T-cell (primary cell): ENCODE measurements at regions not wholly inside any gene's neighbourhood (a gene's known extent, or its start where the extent isn't known, plus 50 kb on each side); places are given as distances from the start of the nearest gene placed in this dataset.

Experiments
- ATAC-seq, 4 experiments: fragments of 200-7000 bp in 3 of 4; fragments of 150-1000 bp in 1 of 4; cut with Tn5 transposase; replicated peaks in 1 of 4; 1 replicate in 3 of 4; 2 replicates in 1 of 4; pipeline ENCODE4 v1.10.0; 2021; ENCODE audit warnings: moderate library complexity in 3 of 4, mild to moderate bottlenecking in 2 of 4, moderate number of reproducible peaks in 1 of 4
- CTCF ChIA-PET, 2 donors: fragments of 300-600 bp; sonication (Branson Sonifier 250); formaldehyde crosslinking; loops; one replicate each; lab custom pipeline; 2022; ENCODE audit warnings: antibody characterized with exemption in 2 of 2; lab: Charles Lee
- POLR2A ChIA-PET, 2 donors: fragments of 300-600 bp; sonication (Branson Sonifier 250); formaldehyde crosslinking; loops; one replicate each; lab custom pipeline; 2022; ENCODE audit warnings: antibody characterized with exemption in 2 of 2; lab: Charles Lee
- DNase-seq, 35 experiments: peaks; one replicate each; pipeline versions ENCODE4 v3.0.0 to v3.0.0-alpha.2; 2013 to 2023
- H3K27ac ChIP-seq: one replicate; pipeline ENCODE4 v1.5.1; 2013; ENCODE audit warnings: low read length
- H3K27me3 ChIP-seq, 2 experiments: replicated peaks in 1 of 2; 1 replicate in 1 of 2; 2 replicates in 1 of 2; pipeline versions ENCODE4 v1.6.1 to v1.7.0; 2013; ENCODE audit warnings: low read length in 1 of 2, mixed read lengths in 1 of 2; ENCODE audit not compliant: control insufficient read depth in 2 of 2, insufficient read depth in 2 of 2; ENCODE audit errors: extremely low read depth in 1 of 2
- H3K36me3 ChIP-seq, 2 donors: 1 replicate in 1 of 2; 2 replicates in 1 of 2; pipeline versions ENCODE4 v1.6.1 to v1.7.0; 2013; ENCODE audit warnings: low read length in 1 of 2; ENCODE audit not compliant: control insufficient read depth in 2 of 2, insufficient read depth in 1 of 2; ENCODE audit errors: extremely low read depth in 1 of 2
- H3K4me1 ChIP-seq, 2 experiments: 1 replicate in 1 of 2; 2 replicates in 1 of 2; pipeline versions ENCODE4 v1.6.1 to v1.7.0; 2013; ENCODE audit warnings: low read length in 2 of 2, mixed read lengths in 1 of 2; ENCODE audit not compliant: insufficient read depth in 2 of 2, control insufficient read depth in 1 of 2; ENCODE audit errors: extremely low read depth in 1 of 2
- H3K4me3 ChIP-seq, 2 donors: 1 replicate in 1 of 2; 2 replicates in 1 of 2; pipeline versions ENCODE4 v1.5.1 to v1.7.0; 2013; ENCODE audit warnings: mild to moderate bottlenecking in 2 of 2, low read length in 1 of 2, moderate library complexity in 1 of 2; ENCODE audit not compliant: control insufficient read depth in 1 of 2; ENCODE audit errors: extremely low read depth in 1 of 2
- H3K9me3 ChIP-seq: 2 replicates; pipeline ENCODE4 v1.7.0; 2013
- H3K27ac Mint-ChIP-seq, 2 donors: one replicate each; pipeline ENCODE4 v1.8.0; 2020 to 2021; ENCODE audit warnings: mild to moderate bottlenecking in 2 of 2, mixed read lengths in 2 of 2
- H3K27me3 Mint-ChIP-seq, 2 donors: one replicate each; pipeline ENCODE4 v1.8.0; 2021 to 2022; ENCODE audit warnings: mixed read lengths in 2 of 2
- H3K36me3 Mint-ChIP-seq: one replicate; pipeline ENCODE4 v1.8.0; 2021; ENCODE audit warnings: mixed read lengths
- H3K4me1 Mint-ChIP-seq, 3 donors: one replicate each; pipeline ENCODE4 v1.8.0; 2020 to 2022; ENCODE audit warnings: mixed read lengths in 3 of 3, mild to moderate bottlenecking in 1 of 3
- H3K4me3 Mint-ChIP-seq, 3 donors: one replicate each; pipeline ENCODE4 v1.8.0; 2020 to 2022; ENCODE audit warnings: mild to moderate bottlenecking in 3 of 3, mixed read lengths in 3 of 3, moderate library complexity in 3 of 3
- H3K9me3 Mint-ChIP-seq, 3 donors: one replicate each; pipeline ENCODE4 v1.8.0; 2020 to 2022; ENCODE audit warnings: mixed read lengths in 3 of 3
- WGBS: methylation state at CpG from one replicate; pipeline ENCODE4 v1.1.5; 2013; ENCODE audit warnings: missing lambda C conversion rate; ENCODE audit not compliant: insufficient coverage; 5-methylcytosine and 5-hydroxymethylcytosine counted together

DNA sequence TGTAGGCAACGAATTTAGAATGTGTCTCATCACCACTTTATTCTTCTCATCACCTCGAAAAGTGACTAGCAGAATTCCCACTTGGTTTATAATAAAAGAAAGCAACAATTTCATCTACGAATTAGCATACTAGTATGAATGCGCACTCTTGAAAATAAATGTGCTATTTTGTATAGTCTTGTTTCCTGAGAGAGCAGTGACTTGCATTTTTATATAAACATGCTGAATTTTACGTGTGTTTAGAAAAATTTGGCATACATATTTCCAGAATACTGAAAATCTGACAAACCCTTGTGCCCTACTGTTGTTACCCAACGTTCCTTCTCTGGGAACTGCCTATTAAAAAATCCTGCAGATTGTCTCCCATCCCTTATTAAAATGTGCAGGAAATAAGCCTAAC is 786.8 kb downstream of the TSN start:
- Mint-ChIP-seq H3K4me3 (no peak overlapping the region), H3K9me3 (peaks cover 0 to 12% (median 0%) of the 10 kb centered on the region in 3 donors), H3K27me3 (no peaks in the 10 kb centered on the region), H3K4me1 (no peaks in the 10 kb centered on the region), H3K36me3 (no peaks in the 10 kb centered on the region), H3K27ac (no peak overlapping the region)
- no peaks in the 10 kb centered on the region for H3K4me1 ChIP-seq
- H3K4me3 ChIP-seq, result no peak overlapping the region
- 20% methylated on average over 1 of the region's 6 CpGs for WGBS
- no peak for DNase-seq
- H3K27me3 ChIP-seq, result no peaks in the 10 kb centered on the region
- ATAC-seq, result no peak
- no peak overlapping the region for H3K27ac ChIP-seq
- H3K36me3 ChIP-seq, result no peaks in the 10 kb centered on the region
- POLR2A ChIA-PET, result no interaction called here
- H3K9me3 ChIP-seq, result no peaks in the 10 kb centered on the region
- CTCF ChIA-PET, result no interaction called here

DNA sequence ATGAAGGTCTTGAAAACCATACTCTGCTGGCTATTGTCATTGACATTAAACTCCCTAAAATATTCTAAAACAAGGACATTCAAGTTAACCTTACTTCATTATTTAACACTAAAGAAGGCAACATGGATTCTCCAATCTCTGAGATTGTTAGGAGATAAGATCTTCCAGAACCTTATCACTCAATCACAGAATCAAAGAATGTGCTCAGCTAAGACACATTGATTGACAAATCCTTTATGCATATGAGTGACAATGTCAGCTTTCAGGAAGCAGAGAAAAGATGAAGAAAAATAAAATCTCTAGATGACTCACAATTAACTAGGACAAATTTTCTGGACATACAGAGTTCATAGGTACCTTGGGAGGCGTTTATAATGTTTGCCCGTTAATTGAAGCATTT is 787.2 kb downstream of the TSN start:
- DNase-seq, result no peak
- Mint-ChIP-seq H3K4me3 (no peak overlapping the region), H3K36me3 (no peaks in the 10 kb centered on the region), H3K9me3 (peaks cover 0 to 12% (median 0%) of the 10 kb centered on the region in 3 donors), H3K27ac (no peak overlapping the region), H3K27me3 (no peaks in the 10 kb centered on the region), H3K4me1 (no peaks in the 10 kb centered on the region)
- WGBS, result no CpG with 5 or more reads among the region's 2 CpGs
- H3K36me3 ChIP-seq, result no peaks in the 10 kb centered on the region
- H3K9me3 ChIP-seq, result no peaks in the 10 kb centered on the region
- H3K4me1 ChIP-seq, result no peaks in the 10 kb centered on the region
- ChIA-PET CTCF (no interaction called here), POLR2A (no interaction called here)
- no peaks in the 10 kb centered on the region for H3K27me3 ChIP-seq
- no peak overlapping the region for H3K4me3 ChIP-seq
- ATAC-seq, result no peak
- H3K27ac ChIP-seq, result no peak overlapping the region

DNA sequence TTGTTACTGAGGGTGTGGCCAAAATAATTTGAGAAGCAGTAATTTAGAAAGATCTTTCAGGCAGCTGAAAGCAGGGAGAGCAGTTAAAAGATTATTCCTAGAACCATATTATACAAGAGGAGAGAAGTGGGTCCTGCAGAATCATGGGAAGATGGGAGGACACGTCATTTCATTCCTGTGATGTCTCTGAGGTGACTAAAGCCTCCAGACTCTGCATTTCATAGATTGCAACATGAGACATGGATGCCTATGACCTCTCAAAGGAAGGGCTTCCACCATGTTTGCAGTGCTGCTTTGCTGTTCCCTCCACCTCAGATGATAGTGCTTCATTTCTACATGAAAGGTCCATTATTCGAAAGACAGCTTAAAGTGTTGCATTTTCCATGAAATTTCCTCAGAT is 788.4 kb downstream of the TSN start:
- ATAC-seq (no peak), DNase-seq (no peak)
- CTCF ChIA-PET, result no interaction called here
- Histone ChIP-seq H3K27ac (no peak overlapping the region), H3K4me1 (no peaks in the 10 kb centered on the region), H3K4me3 (no peak overlapping the region), H3K36me3 (no peaks in the 10 kb centered on the region), H3K27me3 (no peaks in the 10 kb centered on the region), H3K9me3 (no peaks in the 10 kb centered on the region)
- Mint-ChIP-seq H3K27me3 (no peaks in the 10 kb centered on the region), H3K9me3 (peaks cover 0 to 12% (median 0%) of the 10 kb centered on the region in 3 donors), H3K36me3 (no peaks in the 10 kb centered on the region), H3K4me1 (no peaks in the 10 kb centered on the region), H3K27ac (no peak overlapping the region), H3K4me3 (no peak overlapping the region)
- POLR2A ChIA-PET, result no interaction called here
- 82% methylated on average over 1 of the region's 2 CpGs for WGBS

DNA sequence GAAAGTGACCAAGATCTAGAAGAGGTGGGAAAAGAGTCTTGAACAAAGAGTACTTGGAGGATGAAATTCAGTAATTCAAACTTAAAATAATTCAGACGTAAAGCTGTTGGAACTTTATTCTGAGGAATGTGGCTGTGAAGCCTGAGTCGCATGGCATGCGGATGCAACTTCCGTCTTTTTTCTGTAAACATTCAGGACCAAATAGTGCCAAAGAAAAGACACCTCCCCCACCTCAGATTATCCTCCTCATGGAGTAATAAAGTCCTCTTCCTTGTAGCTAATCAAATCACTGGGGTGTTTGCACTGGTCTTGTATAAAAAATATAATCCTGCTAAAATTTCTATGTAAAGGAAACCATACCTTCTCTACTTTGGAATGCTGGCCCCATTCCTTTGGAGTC is 790.4 kb downstream of the TSN start:
- CTCF ChIA-PET, result no interaction called here
- Mint-ChIP-seq H3K4me3 (no peak overlapping the region), H3K4me1 (no peaks in the 10 kb centered on the region), H3K27ac (no peak overlapping the region), H3K36me3 (no peaks in the 10 kb centered on the region), H3K9me3 (peaks cover 7 to 17% (median 12%) of the 10 kb centered on the region in 3 donors), H3K27me3 (no peaks in the 10 kb centered on the region)
- WGBS, result no CpG with 5 or more reads among the region's 4 CpGs
- no peak overlapping the region for H3K27ac ChIP-seq
- DNase-seq (no peak), ATAC-seq (no peak)
- H3K4me1 ChIP-seq, result no peaks in the 10 kb centered on the region
- H3K27me3 ChIP-seq, result no peaks in the 10 kb centered on the region
- H3K9me3 ChIP-seq, result no peaks in the 10 kb centered on the region
- H3K36me3 ChIP-seq, result no peaks in the 10 kb centered on the region
- no peak overlapping the region for H3K4me3 ChIP-seq
- POLR2A ChIA-PET, result no interaction called here

DNA sequence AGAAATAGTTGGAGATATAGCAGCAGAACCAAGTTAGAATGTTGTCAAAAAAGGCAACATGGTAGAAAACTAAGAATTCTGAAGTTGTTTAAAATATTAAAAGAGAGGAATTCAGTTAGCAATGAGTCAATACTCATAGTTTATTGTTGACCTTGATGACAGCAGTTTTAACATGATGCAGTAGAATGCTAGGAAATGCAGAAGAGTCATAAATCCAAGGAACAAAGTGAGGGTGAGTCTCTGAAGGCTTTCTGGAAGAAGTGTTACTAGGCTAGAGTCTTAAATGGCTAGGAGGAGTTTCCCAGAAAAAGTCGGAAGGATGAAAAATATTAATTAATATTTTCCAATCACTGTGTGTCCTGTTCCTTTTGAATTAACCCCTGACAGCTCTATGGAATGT is 807.3 kb downstream of the TSN start:
- H3K4me3 ChIP-seq, result no peak overlapping the region
- POLR2A ChIA-PET, result no interaction called here
- Mint-ChIP-seq H3K9me3 (peaks cover 0 to 5% (median 3%) of the 10 kb centered on the region in 3 donors), H3K4me3 (no peak overlapping the region), H3K36me3 (no peaks in the 10 kb centered on the region), H3K4me1 (no peaks in the 10 kb centered on the region), H3K27me3 (no peaks in the 10 kb centered on the region), H3K27ac (no peak overlapping the region)
- H3K9me3 ChIP-seq, result no peaks in the 10 kb centered on the region
- CTCF ChIA-PET, result no interaction called here
- WGBS, result no CpG with 5 or more reads among the region's 1 CpG
- H3K27ac ChIP-seq, result no peak overlapping the region
- DNase-seq, result no peak
- ATAC-seq, result no peak
- no peaks in the 10 kb centered on the region for H3K27me3 ChIP-seq
- no peaks in the 10 kb centered on the region for H3K4me1 ChIP-seq
- no peaks in the 10 kb centered on the region for H3K36me3 ChIP-seq

DNA sequence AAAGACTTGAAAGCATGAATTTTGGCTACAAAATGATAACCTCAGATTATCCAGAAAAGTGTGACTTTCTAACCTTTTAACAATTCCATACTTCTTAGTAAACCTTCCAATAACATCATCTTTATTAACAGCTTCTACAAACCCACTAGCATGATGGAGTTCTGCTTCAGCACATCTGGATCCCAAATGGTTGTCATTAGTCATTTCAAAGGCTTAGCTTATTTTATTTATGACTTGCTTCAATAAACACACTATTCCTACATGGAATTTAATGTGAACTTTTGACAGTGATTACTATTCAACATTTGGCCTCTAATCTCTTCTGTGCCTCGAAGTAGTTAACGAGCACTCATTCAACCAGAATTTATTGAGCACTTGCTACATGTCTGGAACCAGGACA is 808.3 kb downstream of the TSN start:
- Histone ChIP-seq H3K36me3 (no peaks in the 10 kb centered on the region), H3K27me3 (no peaks in the 10 kb centered on the region), H3K27ac (no peak overlapping the region), H3K9me3 (no peaks in the 10 kb centered on the region), H3K4me3 (no peak overlapping the region), H3K4me1 (no peaks in the 10 kb centered on the region)
- no peaks in the 10 kb centered on the region for H3K36me3 Mint-ChIP-seq
- H3K4me3 Mint-ChIP-seq, result no peak overlapping the region
- no peak overlapping the region for H3K27ac Mint-ChIP-seq
- peaks cover 0 to 10% (median 5%) of the 10 kb centered on the region in 3 donors for H3K9me3 Mint-ChIP-seq
- no CpG with 5 or more reads among the region's 2 CpGs for WGBS
- CTCF ChIA-PET, result no interaction called here
- ATAC-seq (no peak), DNase-seq (no peak)
- no peaks in the 10 kb centered on the region for H3K27me3 Mint-ChIP-seq
- POLR2A ChIA-PET, result no interaction called here
- no peaks in the 10 kb centered on the region for H3K4me1 Mint-ChIP-seq

DNA sequence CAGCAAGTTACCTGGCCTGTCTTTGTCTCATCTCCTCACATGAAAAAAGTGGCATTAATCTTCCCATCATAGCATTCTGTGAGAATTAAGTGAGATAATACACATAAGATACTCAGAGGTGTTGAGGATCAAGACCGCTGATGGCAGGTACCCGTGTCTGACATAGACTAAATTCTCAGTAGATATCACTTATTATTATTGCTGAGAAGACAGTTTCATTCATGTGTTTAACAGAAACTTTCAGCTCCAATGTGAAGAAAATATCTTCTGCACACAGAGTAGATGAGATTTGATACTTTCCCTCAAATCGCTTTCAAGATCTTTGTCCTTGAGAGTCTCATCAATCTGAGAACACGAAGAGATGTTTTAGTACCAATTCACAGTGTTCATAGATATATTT is 809.4 kb downstream of the TSN start:
- Mint-ChIP-seq H3K4me3 (no peak overlapping the region), H3K27ac (no peak overlapping the region), H3K27me3 (no peaks in the 10 kb centered on the region), H3K4me1 (no peaks in the 10 kb centered on the region), H3K36me3 (no peaks in the 10 kb centered on the region), H3K9me3 (peaks cover 0 to 10% (median 5%) of the 10 kb centered on the region in 3 donors)
- H3K27ac ChIP-seq, result no peak overlapping the region
- no peaks in the 10 kb centered on the region for H3K4me1 ChIP-seq
- POLR2A ChIA-PET, result no interaction called here
- CTCF ChIA-PET, result no interaction called here
- WGBS, result 83% methylated on average over 2 of the region's 4 CpGs
- no peak overlapping the region for H3K4me3 ChIP-seq
- ATAC-seq (no peak), DNase-seq (no peak)
- H3K9me3 ChIP-seq, result no peaks in the 10 kb centered on the region
- no peaks in the 10 kb centered on the region for H3K36me3 ChIP-seq
- no peaks in the 10 kb centered on the region for H3K27me3 ChIP-seq
